Keratinocyte (primary cell): ENCODE measurements at regions not wholly inside any gene's neighbourhood (a gene's known extent, or its start where the extent isn't known, plus 50 kb on each side); places are given as distances from the start of the nearest gene placed in this dataset.

Source experiments
- DNase-seq: peaks from one replicate; pipeline ENCODE4 v3.0.0-alpha.2; 2011; ENCODE audit warnings: low read depth, missing footprints, low spot score
- FAIRE-seq: peaks from 2 replicates; lab custom pipeline; 2011; peaks lifted over from hg19 to GRCh38; lab: Jason Lieb, UNC
- H2AFZ ChIP-seq: 2 replicates; pipeline ENCODE4 v1.6.0; 2012; ENCODE audit warnings: low read length, control low read depth, inconsistent platforms; ENCODE audit not compliant: control insufficient read depth
- H3K27ac ChIP-seq: 2 replicates; pipeline ENCODE4 v1.5.1; 2011; ENCODE audit warnings: low read length; ENCODE audit not compliant: control insufficient read depth, insufficient read depth
- H3K27me3 ChIP-seq: 3 replicates; pipeline ENCODE4 v1.6.0; 2011; ENCODE audit warnings: low read length; ENCODE audit not compliant: control insufficient read depth, insufficient read depth; ENCODE audit errors: extremely low read depth
- H3K36me3 ChIP-seq, 2 experiments: 2 replicates in 1 of 2; 3 replicates in 1 of 2; pipeline ENCODE4 v1.5.1; 2011; ENCODE audit warnings: low read length in 2 of 2, mild to moderate bottlenecking in 1 of 2; ENCODE audit not compliant: control insufficient read depth in 2 of 2, insufficient read depth in 2 of 2; ENCODE audit errors: extremely low read depth in 1 of 2
- H3K4me1 ChIP-seq: 3 replicates; pipeline ENCODE4 v1.5.1; 2011; ENCODE audit warnings: low read length; ENCODE audit not compliant: control insufficient read depth, insufficient read depth; ENCODE audit errors: extremely low read depth
- H3K4me2 ChIP-seq: 3 replicates; pipeline ENCODE4 v1.6.0; 2011; ENCODE audit warnings: low read depth, low read length; ENCODE audit not compliant: control insufficient read depth, insufficient read depth; ENCODE audit errors: extremely low read depth
- H3K4me3 ChIP-seq, 3 experiments: fragments of 200-600 bp in 1 of 3; sonication (generic) in 1 of 3; 2 replicates in 2 of 3; 3 replicates in 1 of 3; pipeline ENCODE4 v1.5.1; 2011 to 2016; ENCODE audit warnings: low read length in 3 of 3, mild to moderate bottlenecking in 3 of 3, control low read depth in 2 of 3, inconsistent platforms in 1 of 3, low read depth in 1 of 3, mixed read lengths in 1 of 3, mixed run types in 1 of 3, moderate library complexity in 1 of 3; ENCODE audit not compliant: control insufficient read depth in 2 of 3, insufficient read depth in 2 of 3; ENCODE audit errors: extremely low read depth in 1 of 3
- H3K79me2 ChIP-seq: 2 replicates; pipeline ENCODE4 v1.6.0; 2012; ENCODE audit warnings: low read length; ENCODE audit not compliant: control insufficient read depth, insufficient read depth
- H3K9ac ChIP-seq: 3 replicates; pipeline ENCODE4 v1.6.0; 2011; ENCODE audit warnings: low read length; ENCODE audit not compliant: control insufficient read depth, insufficient read depth; ENCODE audit errors: extremely low read depth
- H3K9me1 ChIP-seq: 3 replicates; pipeline ENCODE4 v1.6.0; 2011; ENCODE audit warnings: low read length; ENCODE audit not compliant: control insufficient read depth, insufficient read depth; ENCODE audit errors: extremely low read depth
- H3K9me3 ChIP-seq: 2 replicates; pipeline ENCODE4 v1.5.1; 2012; ENCODE audit warnings: low read depth, low read length; ENCODE audit not compliant: control insufficient read depth
- H4K20me1 ChIP-seq: 3 replicates; pipeline ENCODE4 v1.6.0; 2011; ENCODE audit warnings: low read length; ENCODE audit not compliant: control insufficient read depth, insufficient read depth; ENCODE audit errors: extremely low read depth
- EZH2 ChIP-seq: IDR thresholded peaks from one replicate; pipeline ENCODE4 v1.6.1; 2012; ENCODE audit warnings: inconsistent platforms, mild to moderate bottlenecking, low read length, moderate library complexity
- dilution Hi-C: fragments of 300-500 bp; cut with MboI; formaldehyde crosslinking; loops from one replicate; pipeline ENCODE4 v1.7.0; 2020; ENCODE audit warnings: low sequenced_read_pairs; ENCODE audit not compliant: extremely low pct_ligation_motif_present
- TF ChIP-seq, protein P1 (sequence below), 3 experiments: IDR thresholded peaks in 1 of 3; conservative IDR thresholded peaks in 1 of 3; optimal IDR thresholded peaks in 1 of 3; 2 replicates in 2 of 3; 3 replicates in 1 of 3; pipeline versions ENCODE3 to v1.5.1; 2011; ENCODE audit warnings: low read length in 3 of 3, mild to moderate bottlenecking in 3 of 3, moderate library complexity in 2 of 3, control low read depth in 1 of 3, inconsistent platforms in 1 of 3; ENCODE audit not compliant: insufficient read depth in 2 of 3; ENCODE audit errors: extremely low read depth in 1 of 3

DNA sequence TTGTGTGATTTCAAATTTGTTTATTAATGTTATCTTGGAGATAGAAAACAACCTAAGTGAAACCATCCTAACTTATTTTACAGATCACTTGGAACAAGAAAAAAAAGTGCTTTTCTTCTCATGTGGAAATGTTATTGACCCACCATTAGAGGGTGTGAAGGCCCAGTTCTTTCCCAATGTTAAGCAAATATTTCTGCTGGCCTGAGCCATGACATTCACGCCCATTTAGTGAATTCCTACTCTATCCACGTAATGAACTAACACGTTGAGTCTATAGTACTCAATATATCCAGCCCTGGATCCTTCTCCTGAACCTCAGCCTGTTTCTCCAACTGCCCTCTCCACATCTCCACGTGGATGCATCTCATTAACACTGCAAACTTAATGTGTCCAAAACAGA, 180.6 kb upstream of the ZFP64 start:
- DNase-seq (no peak), FAIRE-seq (no peak)
- no peaks in the 10 kb centered on the region for H3K9me1 ChIP-seq
- H3K9ac ChIP-seq = no peak overlapping the region
- H3K79me2 ChIP-seq = no peaks in the 10 kb centered on the region
- H4K20me1 ChIP-seq = no peaks in the 10 kb centered on the region
- H3K27ac ChIP-seq = no peak overlapping the region
- no peak overlapping the region for H2AFZ ChIP-seq
- H3K4me3 ChIP-seq = no peak overlapping the region
- H3K9me3 ChIP-seq = no peaks in the 10 kb centered on the region
- dilution Hi-C loops = no loop called here
- no peaks in the 10 kb centered on the region for H3K27me3 ChIP-seq
- no peaks in the 10 kb centered on the region for H3K36me3 ChIP-seq
- H3K4me2 ChIP-seq = no peak overlapping the region
- TF ChIP-seq, protein P1, sequence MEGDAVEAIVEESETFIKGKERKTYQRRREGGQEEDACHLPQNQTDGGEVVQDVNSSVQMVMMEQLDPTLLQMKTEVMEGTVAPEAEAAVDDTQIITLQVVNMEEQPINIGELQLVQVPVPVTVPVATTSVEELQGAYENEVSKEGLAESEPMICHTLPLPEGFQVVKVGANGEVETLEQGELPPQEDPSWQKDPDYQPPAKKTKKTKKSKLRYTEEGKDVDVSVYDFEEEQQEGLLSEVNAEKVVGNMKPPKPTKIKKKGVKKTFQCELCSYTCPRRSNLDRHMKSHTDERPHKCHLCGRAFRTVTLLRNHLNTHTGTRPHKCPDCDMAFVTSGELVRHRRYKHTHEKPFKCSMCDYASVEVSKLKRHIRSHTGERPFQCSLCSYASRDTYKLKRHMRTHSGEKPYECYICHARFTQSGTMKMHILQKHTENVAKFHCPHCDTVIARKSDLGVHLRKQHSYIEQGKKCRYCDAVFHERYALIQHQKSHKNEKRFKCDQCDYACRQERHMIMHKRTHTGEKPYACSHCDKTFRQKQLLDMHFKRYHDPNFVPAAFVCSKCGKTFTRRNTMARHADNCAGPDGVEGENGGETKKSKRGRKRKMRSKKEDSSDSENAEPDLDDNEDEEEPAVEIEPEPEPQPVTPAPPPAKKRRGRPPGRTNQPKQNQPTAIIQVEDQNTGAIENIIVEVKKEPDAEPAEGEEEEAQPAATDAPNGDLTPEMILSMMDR (optimal IDR thresholded peaks at IDR 0.05 in 1 of 3, IDR thresholded peaks at IDR 0.05 in 1 of 3, conservative IDR thresholded peaks at IDR 0.05 in 1 of 3; ENCODE audit: extremely low read depth in 1 of 3, insufficient read depth in 2 of 3, low read length in 3 of 3) = no peak
- no peak for TF ChIP-seq EZH2
- H3K4me1 ChIP-seq = no peaks in the 10 kb centered on the region

DNA sequence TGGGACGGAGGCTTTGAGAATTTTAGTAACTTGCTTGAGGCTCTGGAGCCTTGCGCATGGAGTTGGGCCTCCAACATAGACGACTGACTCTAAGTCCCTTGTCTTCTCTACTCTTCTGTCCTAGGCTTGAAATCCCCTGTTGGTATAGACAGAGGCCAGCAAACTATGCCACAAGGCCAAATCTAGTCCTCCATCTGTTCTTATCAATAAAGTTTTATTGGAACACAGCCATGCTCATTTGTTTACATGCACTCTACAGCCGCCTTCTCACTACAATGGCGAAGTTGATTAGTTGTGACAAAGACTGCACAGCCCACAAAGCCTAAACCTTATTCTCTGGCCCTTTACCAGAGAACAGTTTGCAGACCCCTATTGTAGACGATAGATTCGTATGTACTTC, 174.1 kb upstream of the ZFP64 start:
- H2AFZ ChIP-seq = no peak overlapping the region
- no peaks in the 10 kb centered on the region for H3K4me1 ChIP-seq
- no peak overlapping the region for H3K9ac ChIP-seq
- FAIRE-seq = no peak
- DNase-seq = no peak
- no peak overlapping the region for H3K4me2 ChIP-seq
- no peaks in the 10 kb centered on the region for H3K79me2 ChIP-seq
- TF ChIP-seq, protein P1 (optimal IDR thresholded peaks at IDR 0.05 in 1 of 3, IDR thresholded peaks at IDR 0.05 in 1 of 3, conservative IDR thresholded peaks at IDR 0.05 in 1 of 3; ENCODE audit: extremely low read depth in 1 of 3, insufficient read depth in 2 of 3, low read length in 3 of 3) = no peak
- no peak for TF ChIP-seq EZH2
- dilution Hi-C loops = no loop called here
- H3K9me1 ChIP-seq = no peaks in the 10 kb centered on the region
- no peaks in the 10 kb centered on the region for H3K9me3 ChIP-seq
- H3K27ac ChIP-seq = no peak overlapping the region
- H4K20me1 ChIP-seq = no peaks in the 10 kb centered on the region
- H3K36me3 ChIP-seq = no peaks in the 10 kb centered on the region
- H3K4me3 ChIP-seq = no peak overlapping the region
- H3K27me3 ChIP-seq = no peaks in the 10 kb centered on the region
